ENCODE measurements at regions not wholly inside any gene's neighbourhood (a gene's known extent, or its start where the extent isn't known, plus 50 kb on each side); places are given as distances from the start of the nearest gene placed in this dataset.

GRCh38 chr9:4416467-4416866, 73.8 kb upstream of the SLC1A1 start:
- Mint-ChIP-seq H3K4me3 (no peak overlapping the region), H3K27me3 (ENCODE audit: low read depth) (no peaks in the 10 kb centered on the region), H3K9me3 (no peaks in the 10 kb centered on the region), H3K36me3 (ENCODE audit: low read depth) (no peaks in the 10 kb centered on the region), H3K4me1 (no peaks in the 10 kb centered on the region), H3K27ac (no peak overlapping the region)
- TF ChIP-seq CTCF (IDR thresholded peaks at IDR 0.05; ENCODE audit: unreplicated experiment in 3 of 3): no peak

GRCh38 chr9:4415281-4415680, 75.0 kb upstream of the SLC1A1 start:
- Mint-ChIP-seq H3K36me3 (ENCODE audit: low read depth) (no peaks in the 10 kb centered on the region), H3K9me3 (no peaks in the 10 kb centered on the region), H3K4me1 (no peaks in the 10 kb centered on the region), H3K4me3 (no peak overlapping the region), H3K27me3 (ENCODE audit: low read depth) (no peaks in the 10 kb centered on the region), H3K27ac (no peak overlapping the region)
- TF ChIP-seq CTCF (IDR thresholded peaks at IDR 0.05; ENCODE audit: unreplicated experiment in 3 of 3): no peak

- Mint-ChIP-seq H3K27ac (no peak overlapping the region), H3K36me3 (ENCODE audit: low read depth) (no peaks in the 10 kb centered on the region), H3K4me3 (no peak overlapping the region), H3K9me3 (no peaks in the 10 kb centered on the region), H3K4me1 (no peaks in the 10 kb centered on the region), H3K27me3 (ENCODE audit: low read depth) (no peaks in the 10 kb centered on the region)
- no peak for TF ChIP-seq CTCF (IDR thresholded peaks at IDR 0.05; ENCODE audit: unreplicated experiment in 3 of 3)
Observed at GRCh38 chr9:4413856-4414255, 76.4 kb upstream of the SLC1A1 start.

GRCh38 chr9:4404156-4404555, 86.1 kb upstream of the SLC1A1 start:
- Mint-ChIP-seq H3K9me3 (peaks cover 43% of the 10 kb centered on the region), H3K4me1 (no peaks in the 10 kb centered on the region), H3K36me3 (ENCODE audit: low read depth) (no peaks in the 10 kb centered on the region), H3K4me3 (no peak overlapping the region), H3K27ac (no peak overlapping the region), H3K27me3 (ENCODE audit: low read depth) (no peaks in the 10 kb centered on the region)
- no peak for TF ChIP-seq CTCF (IDR thresholded peaks at IDR 0.05; ENCODE audit: unreplicated experiment in 3 of 3)

- no peaks in the 10 kb centered on the region for H3K4me1 Mint-ChIP-seq
- TF ChIP-seq CTCF (IDR thresholded peaks at IDR 0.05; ENCODE audit: unreplicated experiment in 3 of 3): no peak
- no peak overlapping the region for H3K27ac Mint-ChIP-seq
- no peak overlapping the region for H3K4me3 Mint-ChIP-seq
- H3K36me3 Mint-ChIP-seq (ENCODE audit: low read depth): no peaks in the 10 kb centered on the region
- H3K27me3 Mint-ChIP-seq (ENCODE audit: low read depth): peaks cover 5% of the 10 kb centered on the region
- peaks cover 41% of the 10 kb centered on the region for H3K9me3 Mint-ChIP-seq
Observed at GRCh38 chr9:4402501-4402900, 87.8 kb upstream of the SLC1A1 start.

GRCh38 chr9:4400731-4401130, 89.5 kb upstream of the SLC1A1 start:
- H3K27ac Mint-ChIP-seq: no peak overlapping the region
- no peak overlapping the region for H3K4me3 Mint-ChIP-seq
- no peak for TF ChIP-seq CTCF (IDR thresholded peaks at IDR 0.05; ENCODE audit: unreplicated experiment in 3 of 3)
- H3K4me1 Mint-ChIP-seq: no peaks in the 10 kb centered on the region
- peaks cover 30% of the 10 kb centered on the region for H3K9me3 Mint-ChIP-seq
- no peaks in the 10 kb centered on the region for H3K36me3 Mint-ChIP-seq (ENCODE audit: low read depth)
- peaks cover 5% of the 10 kb centered on the region for H3K27me3 Mint-ChIP-seq (ENCODE audit: low read depth)

Measured in nephron (organoid).